A549 (cell line): ENCODE measurements at regions not wholly inside any gene's neighbourhood (a gene's known extent, or its start where the extent isn't known, plus 50 kb on each side); places are given as distances from the start of the nearest gene placed in this dataset.

Experiments
- EP300 ChIP-seq, 2 experiments: fragments of >200 bp; sonication (Bioruptor Twin); formaldehyde crosslinking; IDR thresholded peaks; 2 replicates in 1 of 2; 3 replicates in 1 of 2; pipeline ENCODE4 v1.6.1; 2016 to 2017
- MYC ChIP-seq: IDR thresholded peaks from 2 replicates; pipeline ENCODE4 v1.6.1; 2012; ENCODE audit warnings: mild to moderate bottlenecking, inconsistent platforms, low read length, improper control_type of control experiment, borderline replicate concordance
- NFE2L2 ChIP-seq: fragments of 150-350 bp; conservative IDR thresholded peaks from 2 replicates; pipeline ENCODE4 v1.6.1; 2014; ENCODE audit warnings: low read length
- RAD21 ChIP-seq, 2 experiments: fragments of >200 bp in 1 of 2; sonication (Bioruptor Twin) in 1 of 2; formaldehyde crosslinking in 1 of 2; IDR thresholded peaks in 1 of 2; conservative IDR thresholded peaks in 1 of 2; 2 replicates in 1 of 2; 3 replicates in 1 of 2; pipeline ENCODE4 v1.6.1; 2012 to 2018; ENCODE audit warnings: inconsistent platforms in 1 of 2
- TF ChIP-seq, protein P1 (sequence below): fragments of >200 bp; sonication (Bioruptor Twin); formaldehyde crosslinking; IDR thresholded peaks from 3 replicates; pipeline ENCODE4 v1.5.1; 2016
- TF ChIP-seq, protein P2 (sequence below): fragments of 450-650 bp; IDR thresholded peaks from 2 replicates; pipeline ENCODE4 v1.6.1; 2014; ENCODE audit warnings: antibody characterized with exemption
- TF ChIP-seq, protein P3 (sequence below): IDR thresholded peaks from 2 replicates; pipeline ENCODE4 v1.6.1; 2012

DNA sequence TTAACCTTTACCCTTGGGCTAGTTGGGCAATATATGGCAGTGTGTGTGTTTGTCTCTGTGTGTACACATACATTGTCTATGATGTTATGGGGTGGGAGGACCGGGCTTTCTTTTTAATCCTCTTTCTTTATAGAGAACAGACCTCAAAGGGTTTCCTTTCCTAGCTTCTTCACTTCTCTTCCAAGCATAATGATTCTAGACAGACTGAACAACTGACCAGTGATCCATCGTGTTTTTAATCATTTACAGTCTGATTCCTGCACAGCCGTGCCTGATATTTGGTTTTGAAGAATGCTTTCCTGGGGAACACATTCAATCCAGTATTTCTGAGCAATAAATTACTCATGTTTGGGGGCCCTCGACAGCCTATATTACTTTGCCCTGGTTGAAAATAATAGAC is 481.1 kb upstream of the DCN start:
- TF ChIP-seq NFE2L2 = no peak
- TF ChIP-seq, protein P1, sequence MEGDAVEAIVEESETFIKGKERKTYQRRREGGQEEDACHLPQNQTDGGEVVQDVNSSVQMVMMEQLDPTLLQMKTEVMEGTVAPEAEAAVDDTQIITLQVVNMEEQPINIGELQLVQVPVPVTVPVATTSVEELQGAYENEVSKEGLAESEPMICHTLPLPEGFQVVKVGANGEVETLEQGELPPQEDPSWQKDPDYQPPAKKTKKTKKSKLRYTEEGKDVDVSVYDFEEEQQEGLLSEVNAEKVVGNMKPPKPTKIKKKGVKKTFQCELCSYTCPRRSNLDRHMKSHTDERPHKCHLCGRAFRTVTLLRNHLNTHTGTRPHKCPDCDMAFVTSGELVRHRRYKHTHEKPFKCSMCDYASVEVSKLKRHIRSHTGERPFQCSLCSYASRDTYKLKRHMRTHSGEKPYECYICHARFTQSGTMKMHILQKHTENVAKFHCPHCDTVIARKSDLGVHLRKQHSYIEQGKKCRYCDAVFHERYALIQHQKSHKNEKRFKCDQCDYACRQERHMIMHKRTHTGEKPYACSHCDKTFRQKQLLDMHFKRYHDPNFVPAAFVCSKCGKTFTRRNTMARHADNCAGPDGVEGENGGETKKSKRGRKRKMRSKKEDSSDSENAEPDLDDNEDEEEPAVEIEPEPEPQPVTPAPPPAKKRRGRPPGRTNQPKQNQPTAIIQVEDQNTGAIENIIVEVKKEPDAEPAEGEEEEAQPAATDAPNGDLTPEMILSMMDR = no peak
- no peak for TF ChIP-seq MYC
- TF ChIP-seq EP300 (IDR thresholded peaks at IDR 0.05) = no peak
- TF ChIP-seq, protein P2, sequence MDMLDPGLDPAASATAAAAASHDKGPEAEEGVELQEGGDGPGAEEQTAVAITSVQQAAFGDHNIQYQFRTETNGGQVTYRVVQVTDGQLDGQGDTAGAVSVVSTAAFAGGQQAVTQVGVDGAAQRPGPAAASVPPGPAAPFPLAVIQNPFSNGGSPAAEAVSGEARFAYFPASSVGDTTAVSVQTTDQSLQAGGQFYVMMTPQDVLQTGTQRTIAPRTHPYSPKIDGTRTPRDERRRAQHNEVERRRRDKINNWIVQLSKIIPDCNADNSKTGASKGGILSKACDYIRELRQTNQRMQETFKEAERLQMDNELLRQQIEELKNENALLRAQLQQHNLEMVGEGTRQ = no peak
- no peak for TF ChIP-seq RAD21 (conservative IDR thresholded peaks at IDR 0.05 in 1 of 2, IDR thresholded peaks at IDR 0.05 in 1 of 2)
- TF ChIP-seq, protein P3, sequence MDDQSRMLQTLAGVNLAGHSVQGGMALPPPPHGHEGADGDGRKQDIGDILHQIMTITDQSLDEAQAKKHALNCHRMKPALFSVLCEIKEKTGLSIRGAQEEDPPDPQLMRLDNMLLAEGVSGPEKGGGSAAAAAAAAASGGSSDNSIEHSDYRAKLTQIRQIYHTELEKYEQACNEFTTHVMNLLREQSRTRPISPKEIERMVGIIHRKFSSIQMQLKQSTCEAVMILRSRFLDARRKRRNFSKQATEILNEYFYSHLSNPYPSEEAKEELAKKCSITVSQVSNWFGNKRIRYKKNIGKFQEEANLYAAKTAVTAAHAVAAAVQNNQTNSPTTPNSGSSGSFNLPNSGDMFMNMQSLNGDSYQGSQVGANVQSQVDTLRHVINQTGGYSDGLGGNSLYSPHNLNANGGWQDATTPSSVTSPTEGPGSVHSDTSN = no peak
